Chondrocyte (in vitro differentiated cells): ENCODE measurements at regions not wholly inside any gene's neighbourhood (a gene's known extent, or its start where the extent isn't known, plus 50 kb on each side); places are given as distances from the start of the nearest gene placed in this dataset.

Experiments used
- DNase-seq: peaks from one replicate; pipeline ENCODE4 v3.0.0; 2021; ENCODE audit warnings: mixed read lengths, low spot score
- H3K27ac Mint-ChIP-seq: one replicate; pipeline ENCODE4 v1.8.0; 2021; ENCODE audit warnings: mild to moderate bottlenecking, moderate library complexity, mixed read lengths; ENCODE audit not compliant: unreplicated experiment
- H3K27me3 Mint-ChIP-seq: 2 replicates; pipeline ENCODE4 v1.8.0; 2021; ENCODE audit warnings: low read depth, mixed read lengths
- H3K36me3 Mint-ChIP-seq: 2 replicates; pipeline ENCODE4 v1.8.0; 2021; ENCODE audit warnings: low read depth, mixed read lengths
- H3K4me1 Mint-ChIP-seq: 2 replicates; pipeline ENCODE4 v1.8.0; 2021; ENCODE audit warnings: low read depth, mild to moderate bottlenecking, mixed read lengths
- H3K4me3 Mint-ChIP-seq: one replicate; pipeline ENCODE4 v1.8.0; 2021; ENCODE audit warnings: mild to moderate bottlenecking, moderate library complexity, mixed read lengths; ENCODE audit not compliant: unreplicated experiment
- H3K9me3 Mint-ChIP-seq: 2 replicates; pipeline ENCODE4 v1.8.0; 2021; ENCODE audit warnings: low read depth, mixed read lengths
- CTCF ChIP-seq: fragments of 200-600 bp; sonication (generic); IDR thresholded peaks from 2 replicates; pipeline ENCODE4 v1.5.0; 2021; ENCODE audit warnings: antibody characterized with exemption, mild to moderate bottlenecking, moderate library complexity

GRCh38 chr10:84675060-84675459 is 346.7 kb downstream of the CCSER2 start:
- TF ChIP-seq CTCF = no peak
- Mint-ChIP-seq H3K4me3 (no peak overlapping the region), H3K27ac (no peak overlapping the region)

GRCh38 chr10:84676536-84676935 is 348.1 kb downstream of the CCSER2 start:
- Mint-ChIP-seq H3K9me3 (no peaks in the 10 kb centered on the region), H3K27me3 (peaks cover 3% of the 10 kb centered on the region), H3K27ac (no peak overlapping the region), H3K4me3 (no peak overlapping the region), H3K4me1 (no peaks in the 10 kb centered on the region), H3K36me3 (no peaks in the 10 kb centered on the region)
- no peak for TF ChIP-seq CTCF
- no peak for DNase-seq

More at GRCh38 chr10:84675060-84675459, 346.7 kb downstream of the CCSER2 start:
- no peaks in the 10 kb centered on the region for H3K4me1 Mint-ChIP-seq
- H3K36me3 Mint-ChIP-seq = no peaks in the 10 kb centered on the region
- H3K27me3 Mint-ChIP-seq = peaks cover 6% of the 10 kb centered on the region
- DNase-seq = no peak
- H3K9me3 Mint-ChIP-seq = no peaks in the 10 kb centered on the region

- no peak for DNase-seq
- H3K9me3 Mint-ChIP-seq = peaks cover 15% of the 10 kb centered on the region
- H3K27me3 Mint-ChIP-seq = peaks cover 3% of the 10 kb centered on the region
- H3K27ac Mint-ChIP-seq = no peak overlapping the region
- no peak overlapping the region for H3K4me3 Mint-ChIP-seq
- TF ChIP-seq CTCF = no peak
- no peaks in the 10 kb centered on the region for H3K36me3 Mint-ChIP-seq
- H3K4me1 Mint-ChIP-seq = no peaks in the 10 kb centered on the region
Observed at GRCh38 chr10:84681781-84682180, 353.4 kb downstream of the CCSER2 start.

- Mint-ChIP-seq H3K9me3 (peaks cover 15% of the 10 kb centered on the region), H3K27me3 (peaks cover 1% of the 10 kb centered on the region), H3K4me1 (no peaks in the 10 kb centered on the region), H3K27ac (no peak overlapping the region), H3K4me3 (no peak overlapping the region), H3K36me3 (no peaks in the 10 kb centered on the region)
- TF ChIP-seq CTCF = no peak
- DNase-seq = no peak
Observed at GRCh38 chr10:84683550-84683949, 355.2 kb downstream of the CCSER2 start.

GRCh38 chr10:84683980-84684740 is 355.8 kb downstream of the CCSER2 start:
- TF ChIP-seq CTCF = no peak
- Mint-ChIP-seq H3K4me3 (no peak overlapping the region), H3K4me1 (no peaks in the 10 kb centered on the region), H3K36me3 (no peaks in the 10 kb centered on the region), H3K9me3 (peaks cover 15% of the 10 kb centered on the region), H3K27ac (no peak overlapping the region), H3K27me3 (peaks cover 1% of the 10 kb centered on the region)
- DNase-seq = no peak
